CD4-positive, alpha-beta T cell treated with Interleukin-17A for 1 hour (primary cell): ENCODE measurements at regions not wholly inside any gene's neighbourhood (a gene's known extent, or its start where the extent isn't known, plus 50 kb on each side); places are given as distances from the start of the nearest gene placed in this dataset.

Experiments
- DNase-seq: peaks from one replicate; pipeline ENCODE4 v3.0.0-alpha.2; 2020

- no peak for DNase-seq
Measured at GRCh38 chr3:24846286-24846860, 351.7 kb upstream of the THRB start.

DNA sequence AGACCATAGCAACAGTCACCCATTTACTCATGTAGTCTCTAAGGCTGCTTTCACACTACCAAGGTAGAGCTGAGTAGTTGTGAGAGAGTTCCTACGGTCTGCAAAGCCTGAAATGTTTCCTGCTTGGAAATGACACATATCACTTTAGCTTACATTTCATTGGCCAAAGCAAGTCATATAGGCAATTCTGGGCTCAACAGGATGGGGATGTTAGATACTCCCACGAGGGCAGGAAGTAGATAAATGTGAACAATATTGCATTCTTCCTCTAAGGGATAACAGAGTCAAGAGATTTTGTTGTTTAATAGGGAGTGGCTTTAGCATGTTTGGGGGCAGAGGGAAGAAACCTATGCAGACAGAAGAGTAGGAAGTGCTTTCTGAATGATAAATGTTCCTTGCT is 355.6 kb upstream of the THRB start:
- DNase-seq = no peak

GRCh38 chr3:24853685-24854490 is 359.2 kb upstream of the THRB start:
- no peak for DNase-seq

DNA sequence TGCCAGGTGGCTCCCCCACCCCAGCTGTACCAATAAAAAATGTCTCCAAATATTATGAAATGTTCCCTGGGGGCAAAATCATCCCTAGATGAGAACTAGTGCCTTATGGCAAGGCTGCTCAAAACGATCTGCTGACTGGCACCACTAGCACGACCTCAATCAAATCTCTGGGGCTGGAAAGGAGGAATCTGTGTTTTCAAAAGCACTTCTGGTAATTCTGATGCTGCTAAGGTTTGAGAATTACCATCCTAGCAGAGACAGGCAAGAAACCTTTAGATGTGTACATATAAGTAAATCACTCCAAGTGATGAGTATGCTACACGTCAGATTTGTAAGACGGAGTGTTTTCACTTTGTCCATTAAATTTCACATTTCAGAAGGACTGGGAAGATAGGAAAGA is 360.1 kb upstream of the THRB start:
- no peak for DNase-seq

DNA sequence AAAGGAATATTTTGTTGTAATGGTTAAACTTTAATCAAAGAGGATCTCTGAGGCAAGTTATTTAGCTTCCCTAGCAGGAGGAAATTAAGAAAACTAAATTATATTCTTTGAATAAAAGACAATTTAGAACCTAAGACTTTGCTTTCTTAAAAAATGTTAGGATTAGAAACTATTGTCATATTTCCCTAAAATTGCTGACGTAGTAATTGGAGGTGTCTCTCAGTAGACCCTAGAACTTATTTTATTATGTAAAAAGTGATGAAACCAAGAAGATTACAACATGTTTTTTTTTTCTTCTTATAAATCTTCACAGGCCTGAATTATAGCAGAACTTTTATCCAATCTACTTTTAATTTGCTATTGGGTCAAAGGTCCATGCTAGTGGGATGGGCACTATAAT is 363.3 kb upstream of the THRB start:
- no peak for DNase-seq

GRCh38 chr3:24863215-24863614 is 368.6 kb upstream of the THRB start:
- no peak for DNase-seq

GRCh38 chr3:24867783-24868182 is 373.1 kb upstream of the THRB start:
- DNase-seq = no peak

- no peak for DNase-seq
Measured at GRCh38 chr3:24881239-24881638, 386.6 kb upstream of the THRB start.

DNA sequence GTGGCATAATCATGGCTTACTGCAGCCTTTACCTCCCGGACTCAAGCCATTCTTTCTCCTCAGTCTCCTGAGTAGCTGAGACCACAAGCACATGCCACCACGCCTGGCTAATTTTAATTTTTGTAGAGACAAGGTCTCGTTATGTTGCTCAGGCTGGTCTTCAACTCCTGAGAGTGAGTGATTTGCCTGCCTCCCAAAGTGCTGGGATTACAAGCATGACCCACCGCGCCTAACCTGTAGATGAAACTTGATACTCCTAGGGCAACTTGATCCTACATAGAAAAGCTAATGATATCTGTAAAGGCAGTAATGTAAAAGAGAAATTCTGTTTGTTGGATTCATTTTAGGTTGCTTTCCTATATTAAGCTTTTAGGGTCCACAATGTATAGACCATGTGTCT is 391.9 kb upstream of the THRB start:
- no peak for DNase-seq

GRCh38 chr3:24890012-24890411 is 395.4 kb upstream of the THRB start:
- DNase-seq = no peak

DNA sequence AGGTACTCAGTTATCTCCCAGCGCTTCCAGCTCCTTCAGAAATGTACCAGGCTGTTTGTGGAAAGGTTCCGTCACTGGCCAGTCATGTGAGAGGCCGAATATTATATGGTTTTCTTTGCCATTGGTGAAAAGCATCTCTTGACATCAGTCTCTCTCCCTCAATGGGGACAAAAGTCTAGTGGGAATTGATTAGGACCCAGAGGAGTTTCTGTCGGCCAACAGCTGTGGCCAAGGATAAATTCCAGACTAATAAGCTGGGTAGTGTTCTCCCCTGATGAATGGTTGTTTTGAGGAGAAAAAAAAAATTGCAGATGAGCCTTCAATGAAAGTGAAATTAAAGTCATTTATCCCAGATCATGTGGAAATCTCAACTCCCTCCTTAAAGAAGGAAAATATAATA is 404.7 kb upstream of the THRB start:
- DNase-seq = no peak

DNA sequence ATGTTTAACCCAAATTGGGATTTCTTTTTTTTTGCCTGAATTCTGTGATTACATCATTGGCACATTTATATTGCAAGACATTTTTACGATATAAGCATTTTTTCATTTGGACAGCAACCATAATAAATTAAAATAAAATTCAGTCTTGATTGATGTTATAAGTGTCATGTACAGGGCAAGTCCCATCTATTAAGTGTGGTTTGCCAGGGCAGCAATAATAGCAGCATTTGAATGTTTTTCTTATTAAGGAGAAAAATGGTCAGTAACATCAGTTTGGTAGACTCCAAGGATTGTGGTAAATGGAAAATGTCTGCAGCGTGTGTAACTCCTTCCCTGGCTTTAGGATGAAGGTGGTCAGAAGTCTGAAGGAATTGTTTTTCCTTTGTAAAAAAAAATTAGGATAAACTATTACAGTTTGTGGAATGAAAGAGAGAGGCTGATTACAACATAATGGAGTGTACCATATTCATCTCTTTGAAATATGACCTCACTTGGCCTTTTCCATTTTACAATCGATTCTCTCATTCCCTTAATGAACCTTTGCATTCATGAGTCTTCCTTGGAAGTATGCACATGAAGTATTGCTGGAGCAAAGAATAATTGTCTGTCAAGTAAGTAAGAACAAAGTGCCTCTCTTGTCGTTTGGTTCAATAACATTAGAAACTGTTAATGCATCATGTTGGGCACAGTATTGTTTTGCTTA is 405.4 kb upstream of the THRB start:
- no peak for DNase-seq

- DNase-seq = no peak
Measured at GRCh38 chr3:24905266-24905665, 410.6 kb upstream of the THRB start.

DNA sequence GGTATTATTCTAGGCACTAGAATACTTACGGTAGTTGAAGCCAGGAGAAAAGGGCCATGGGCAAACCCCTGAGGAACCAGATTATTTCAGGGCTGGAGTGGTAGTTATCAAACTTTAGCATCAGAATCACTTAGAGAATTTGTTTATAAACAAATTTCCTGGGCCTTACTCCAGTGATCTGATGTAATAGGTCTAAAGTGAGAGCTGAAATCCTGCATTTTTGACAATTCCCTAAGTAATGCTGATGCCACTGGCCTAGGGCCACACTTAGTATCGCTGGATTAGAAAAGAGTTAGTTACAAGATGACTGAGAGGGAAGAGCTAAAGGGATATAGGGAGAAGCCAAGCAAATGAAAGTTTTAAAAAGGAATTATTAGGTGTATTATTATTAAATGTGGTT is 412.5 kb upstream of the THRB start:
- DNase-seq = no peak

DNA sequence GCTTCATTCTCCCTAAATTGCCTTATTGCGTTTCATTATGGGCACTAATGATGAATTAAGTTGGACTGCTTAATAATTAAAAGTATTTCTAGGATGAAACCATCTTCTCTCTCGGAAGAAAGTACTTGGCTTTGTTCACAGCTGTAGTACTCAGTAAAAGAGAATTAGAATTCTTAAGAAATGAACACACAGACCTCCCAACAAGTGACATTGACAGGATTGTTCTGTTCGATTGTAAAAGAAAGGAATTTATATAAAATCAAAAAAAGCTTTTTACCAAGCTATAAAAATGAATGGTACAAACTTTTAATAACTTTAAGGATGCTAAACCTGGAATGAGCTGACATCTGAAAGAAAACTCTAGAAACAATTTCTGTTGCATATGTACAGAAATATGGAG is 416.4 kb upstream of the THRB start:
- DNase-seq = no peak

- DNase-seq = no peak
Measured at GRCh38 chr3:24915639-24916038, 421.0 kb upstream of the THRB start.

- DNase-seq = no peak
Measured at GRCh38 chr3:24917908-24918307, 423.3 kb upstream of the THRB start.

GRCh38 chr3:24923570-24923969 is 428.9 kb upstream of the THRB start:
- DNase-seq = no peak

DNA sequence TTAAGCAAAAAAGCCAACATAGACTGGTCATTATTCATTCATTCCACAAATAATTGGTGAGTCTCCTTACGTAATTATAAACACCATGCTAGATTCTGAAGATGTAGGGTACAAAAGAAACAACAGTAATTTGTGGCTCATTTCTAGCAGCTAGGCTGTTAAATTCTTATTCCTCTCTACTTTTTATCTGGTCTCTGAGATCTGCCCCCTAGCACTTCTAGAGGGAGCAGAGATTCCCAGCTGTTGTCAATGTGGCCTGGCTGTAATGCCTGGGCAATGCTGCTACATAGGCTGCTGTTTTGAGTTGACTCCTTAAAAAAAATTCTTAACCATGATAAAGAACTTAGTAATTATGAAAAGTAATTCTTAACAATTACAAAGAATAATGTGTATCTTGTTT is 434.9 kb upstream of the THRB start:
- DNase-seq = no peak

GRCh38 chr3:24933401-24933800 is 438.8 kb upstream of the THRB start:
- no peak for DNase-seq

DNA sequence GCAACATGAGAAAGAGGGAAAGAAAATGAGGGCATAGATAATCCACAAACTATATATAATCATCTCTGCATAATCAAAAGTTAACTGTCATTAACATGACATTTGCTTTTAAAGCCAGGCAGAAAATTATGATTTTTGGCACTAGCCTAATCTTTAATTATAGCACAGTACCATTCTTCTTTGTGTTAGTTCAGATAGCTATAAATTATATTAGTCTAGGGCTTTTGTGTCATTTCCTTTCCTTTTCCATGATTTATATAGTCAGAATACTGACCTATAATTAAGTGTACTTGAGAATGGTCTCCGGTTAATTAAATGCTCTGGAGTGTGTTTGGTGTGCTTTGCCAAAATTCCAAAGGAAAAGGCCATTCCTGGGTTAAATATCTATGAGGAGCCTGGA is 441.9 kb upstream of the THRB start:
- no peak for DNase-seq

- no peak for DNase-seq
Measured at GRCh38 chr3:24937228-24937627, 442.6 kb upstream of the THRB start.

GRCh38 chr3:24937780-24938179 is 443.1 kb upstream of the THRB start:
- no peak for DNase-seq

DNA sequence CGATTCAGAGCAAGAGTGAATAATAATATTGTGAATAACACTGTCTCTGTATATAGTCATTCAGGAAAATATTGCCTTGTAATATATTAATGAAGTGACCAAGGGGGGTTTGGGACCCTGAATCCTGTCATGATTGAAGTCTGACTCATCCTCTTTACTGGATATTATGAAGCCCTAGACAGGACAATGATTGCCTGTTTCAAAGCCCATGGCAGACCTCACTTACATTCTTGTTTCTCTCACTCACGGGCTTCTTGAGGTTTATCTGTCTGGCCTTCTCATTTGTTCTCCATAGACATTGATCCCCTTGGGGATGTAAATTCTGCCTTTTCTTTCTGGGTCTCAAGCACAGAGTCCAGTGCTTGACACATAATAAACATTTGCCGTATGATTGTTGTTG is 449.3 kb upstream of the THRB start:
- DNase-seq = no peak
